Fibroblast of pulmonary artery (primary cell): ENCODE measurements at regions not wholly inside any gene's neighbourhood (a gene's known extent, or its start where the extent isn't known, plus 50 kb on each side); places are given as distances from the start of the nearest gene placed in this dataset.
"Not testable (repeated sequence)": the region's sequence is repeated elsewhere in the genome, so short reads cannot be mapped to it uniquely, and the experiment has no call there.

Experiments
- DNase-seq: peaks from one replicate; pipeline ENCODE4 v3.0.0-alpha.2; 2010; ENCODE audit warnings: low read depth
- H3K4me3 ChIP-seq: replicated peaks from 2 replicates; pipeline ENCODE4 v1.5.1; 2011; ENCODE audit warnings: low read depth, mild to moderate bottlenecking, control low read depth, low read length, moderate library complexity
- TF ChIP-seq, protein P1 (sequence below): IDR thresholded peaks from 2 replicates; pipeline ENCODE4 v1.5.1; 2011; ENCODE audit warnings: mild to moderate bottlenecking, control low read depth, low read length, inconsistent platforms; ENCODE audit errors: missing control alignments

DNA sequence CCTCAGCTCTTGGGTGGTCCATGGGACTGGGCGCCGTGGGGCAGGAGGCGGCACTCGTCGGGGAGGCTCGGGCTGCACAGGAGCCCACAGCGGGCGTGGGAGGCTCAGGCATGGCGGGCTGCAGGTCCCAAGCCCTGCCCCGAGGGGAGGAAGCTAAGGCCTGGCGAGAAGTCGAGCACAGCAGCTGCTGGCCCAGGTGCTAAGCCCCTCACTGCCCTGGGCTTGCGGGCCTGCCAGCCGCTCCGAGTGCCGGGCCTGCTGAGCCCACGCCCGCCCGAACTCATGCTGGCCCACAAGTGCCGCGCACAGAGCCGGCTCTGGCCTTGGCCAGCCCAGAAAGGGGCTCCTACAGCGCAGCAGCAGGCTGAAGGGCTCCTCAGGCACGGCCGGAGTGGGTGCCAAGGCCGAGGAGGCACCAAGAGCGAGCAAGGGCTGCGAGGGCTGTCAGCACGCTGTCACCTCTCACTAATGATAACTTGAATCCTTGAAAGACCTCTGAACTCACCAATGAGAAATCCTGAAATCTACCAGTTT lies 1506.8 kb upstream of the WWC1 start:
- DNase-seq, result no peak
- H3K4me3 ChIP-seq, result no peak overlapping the region
- TF ChIP-seq, protein P1, sequence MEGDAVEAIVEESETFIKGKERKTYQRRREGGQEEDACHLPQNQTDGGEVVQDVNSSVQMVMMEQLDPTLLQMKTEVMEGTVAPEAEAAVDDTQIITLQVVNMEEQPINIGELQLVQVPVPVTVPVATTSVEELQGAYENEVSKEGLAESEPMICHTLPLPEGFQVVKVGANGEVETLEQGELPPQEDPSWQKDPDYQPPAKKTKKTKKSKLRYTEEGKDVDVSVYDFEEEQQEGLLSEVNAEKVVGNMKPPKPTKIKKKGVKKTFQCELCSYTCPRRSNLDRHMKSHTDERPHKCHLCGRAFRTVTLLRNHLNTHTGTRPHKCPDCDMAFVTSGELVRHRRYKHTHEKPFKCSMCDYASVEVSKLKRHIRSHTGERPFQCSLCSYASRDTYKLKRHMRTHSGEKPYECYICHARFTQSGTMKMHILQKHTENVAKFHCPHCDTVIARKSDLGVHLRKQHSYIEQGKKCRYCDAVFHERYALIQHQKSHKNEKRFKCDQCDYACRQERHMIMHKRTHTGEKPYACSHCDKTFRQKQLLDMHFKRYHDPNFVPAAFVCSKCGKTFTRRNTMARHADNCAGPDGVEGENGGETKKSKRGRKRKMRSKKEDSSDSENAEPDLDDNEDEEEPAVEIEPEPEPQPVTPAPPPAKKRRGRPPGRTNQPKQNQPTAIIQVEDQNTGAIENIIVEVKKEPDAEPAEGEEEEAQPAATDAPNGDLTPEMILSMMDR, result no peak

DNA sequence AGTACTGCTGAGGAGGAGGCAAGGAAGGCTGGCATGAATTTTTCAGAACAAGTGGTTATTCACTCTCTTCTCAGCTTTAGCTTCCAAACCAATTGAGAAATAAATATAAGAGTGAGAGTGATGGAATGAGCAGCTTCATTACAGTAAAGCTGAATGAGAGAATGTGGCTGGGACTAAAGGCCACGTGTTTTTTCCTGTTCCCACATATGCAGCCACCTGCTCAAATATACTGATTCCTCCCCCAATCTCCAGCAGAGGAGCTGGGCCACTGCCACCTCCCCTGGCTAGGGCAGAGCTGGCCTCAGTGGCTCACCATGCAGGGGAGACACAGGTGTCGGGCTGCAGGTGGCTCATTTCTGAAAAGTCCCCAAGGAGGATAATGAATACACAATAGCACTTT lies 1505.3 kb upstream of the WWC1 start:
- H3K4me3 ChIP-seq, result no peak overlapping the region
- TF ChIP-seq, protein P1, result no peak
- DNase-seq, result no peak

DNA sequence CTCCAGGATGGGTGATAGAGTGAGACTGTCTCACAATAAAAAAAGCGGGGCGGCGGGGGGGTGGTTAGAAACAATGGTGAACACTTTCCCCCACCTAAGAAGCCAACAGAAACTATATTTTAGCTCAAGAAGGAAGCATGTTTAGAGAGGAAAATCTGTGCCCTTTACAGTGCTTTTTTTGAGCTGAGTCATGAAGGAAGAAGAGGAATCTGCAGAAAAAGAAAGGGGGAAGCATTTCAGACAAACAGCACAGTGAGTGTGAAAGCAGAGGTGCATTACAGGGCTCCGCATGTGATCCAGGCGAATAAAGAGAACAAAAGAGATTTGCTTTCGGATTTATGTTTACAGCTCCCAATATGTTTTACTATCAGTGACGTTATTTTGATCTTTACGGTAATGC lies 1504.6 kb upstream of the WWC1 start:
- no peak overlapping the region for H3K4me3 ChIP-seq

DNA sequence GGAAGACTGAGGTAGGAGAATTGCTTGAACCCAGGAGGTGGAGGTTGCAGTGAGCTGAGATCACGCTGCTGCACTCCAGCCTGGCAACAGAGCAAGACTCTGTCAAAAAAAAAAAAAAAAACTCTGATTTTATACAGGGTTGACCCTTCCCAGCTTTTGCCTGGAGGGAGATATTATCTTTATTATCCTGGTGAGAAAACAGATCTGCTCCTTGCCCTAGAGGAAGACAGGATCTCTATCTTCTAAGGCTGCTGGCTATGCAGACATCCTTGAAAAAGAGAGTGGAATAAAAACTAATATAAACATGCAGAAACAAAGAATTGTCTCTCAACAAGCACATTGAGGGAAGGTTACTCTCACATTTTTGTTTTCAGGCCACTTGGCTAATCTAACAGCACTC lies 1503.4 kb upstream of the WWC1 start:
- no peak overlapping the region for H3K4me3 ChIP-seq
- TF ChIP-seq, protein P1, result no peak
- DNase-seq, result no peak

More for the DNA sequence above, 1504.6 kb upstream of the WWC1 start:
- DNase-seq, result no peak
- TF ChIP-seq, protein P1, result no peak

DNA sequence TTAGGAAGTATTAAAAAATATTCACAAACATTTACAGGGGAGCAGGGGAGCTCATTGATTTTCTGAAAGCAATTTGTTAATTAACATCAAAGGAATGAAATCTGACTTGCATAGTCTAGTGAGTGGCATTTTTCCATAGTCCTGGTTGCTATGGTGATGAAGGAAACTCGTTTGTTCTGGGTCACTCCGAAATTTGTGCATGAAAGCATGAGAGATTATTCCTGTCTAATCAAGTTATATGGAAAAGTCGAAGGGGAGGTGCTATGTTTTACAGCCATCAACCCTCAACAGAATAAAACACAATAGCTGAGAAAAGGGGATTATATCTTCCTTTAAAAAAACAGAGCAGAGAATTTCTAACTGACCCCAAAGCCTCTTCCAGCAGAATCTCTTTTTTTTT lies 1495.7 kb upstream of the WWC1 start:
- TF ChIP-seq, protein P1, result no peak

DNA sequence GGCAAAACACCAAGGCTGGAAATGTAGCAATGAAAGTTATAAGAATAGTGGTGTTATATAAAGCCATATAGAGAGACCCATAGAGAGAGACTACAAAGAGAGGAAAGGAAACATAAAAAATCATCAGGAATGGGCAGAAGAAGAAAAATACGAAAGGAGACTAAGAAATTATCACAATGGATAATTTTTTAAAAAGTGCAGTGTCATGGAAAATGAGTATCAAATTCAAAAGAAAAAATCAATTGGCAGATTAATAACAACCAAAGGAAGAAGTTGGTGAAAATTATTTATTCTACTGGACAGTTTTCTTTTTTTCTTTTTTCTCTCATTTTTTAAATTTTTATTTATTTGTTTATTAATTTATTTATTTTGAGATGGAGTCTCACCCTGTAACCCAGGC lies 1488.4 kb upstream of the WWC1 start:
- DNase-seq, result no peak
- TF ChIP-seq, protein P1, result no peak
- no peak overlapping the region for H3K4me3 ChIP-seq

More for the DNA sequence above, 1495.7 kb upstream of the WWC1 start:
- no peak overlapping the region for H3K4me3 ChIP-seq
- no peak for DNase-seq

DNA sequence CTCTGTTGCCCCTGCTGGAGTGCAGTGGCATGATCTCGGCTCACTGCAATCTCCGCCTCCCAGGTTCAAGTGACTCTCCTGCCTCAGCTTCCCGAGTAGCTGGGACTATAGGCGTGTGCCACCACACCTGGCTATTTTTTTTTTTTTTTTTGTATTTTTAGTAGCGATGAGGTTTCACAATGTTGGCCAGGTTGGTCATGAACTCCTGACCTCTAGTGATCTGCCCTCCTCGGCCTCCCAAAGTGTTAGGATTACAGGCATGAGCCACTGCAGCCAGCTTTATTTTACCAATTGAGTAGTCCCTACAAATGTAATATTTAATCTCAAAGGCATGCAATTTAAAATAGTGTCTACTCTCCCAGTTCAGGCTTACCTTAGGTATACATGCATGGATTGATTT lies 1487.2 kb upstream of the WWC1 start:
- not testable (repeated sequence) for DNase-seq, H3K4me3 ChIP-seq

DNA sequence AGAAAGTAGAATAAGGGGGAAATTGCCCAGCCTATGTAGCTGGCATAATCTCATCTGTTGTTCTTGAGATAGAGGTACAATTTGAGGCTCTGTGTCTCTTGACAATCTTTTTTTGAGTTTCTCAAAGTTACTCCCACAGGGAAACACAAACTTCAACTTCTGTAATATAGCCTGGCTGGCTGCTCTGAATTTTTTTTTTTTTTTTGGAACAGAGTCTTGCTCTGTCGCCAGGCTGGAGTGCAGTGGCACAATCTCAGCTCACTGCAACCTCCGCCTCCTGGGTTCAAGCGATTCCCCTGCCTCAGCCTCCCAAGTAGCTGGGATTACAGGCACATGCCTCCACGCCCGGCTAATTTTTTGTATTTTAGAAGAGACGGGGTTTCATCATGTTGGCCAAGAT lies 1486.8 kb upstream of the WWC1 start:
- DNase-seq, H3K4me3 ChIP-seq: not testable (repeated sequence)

DNA sequence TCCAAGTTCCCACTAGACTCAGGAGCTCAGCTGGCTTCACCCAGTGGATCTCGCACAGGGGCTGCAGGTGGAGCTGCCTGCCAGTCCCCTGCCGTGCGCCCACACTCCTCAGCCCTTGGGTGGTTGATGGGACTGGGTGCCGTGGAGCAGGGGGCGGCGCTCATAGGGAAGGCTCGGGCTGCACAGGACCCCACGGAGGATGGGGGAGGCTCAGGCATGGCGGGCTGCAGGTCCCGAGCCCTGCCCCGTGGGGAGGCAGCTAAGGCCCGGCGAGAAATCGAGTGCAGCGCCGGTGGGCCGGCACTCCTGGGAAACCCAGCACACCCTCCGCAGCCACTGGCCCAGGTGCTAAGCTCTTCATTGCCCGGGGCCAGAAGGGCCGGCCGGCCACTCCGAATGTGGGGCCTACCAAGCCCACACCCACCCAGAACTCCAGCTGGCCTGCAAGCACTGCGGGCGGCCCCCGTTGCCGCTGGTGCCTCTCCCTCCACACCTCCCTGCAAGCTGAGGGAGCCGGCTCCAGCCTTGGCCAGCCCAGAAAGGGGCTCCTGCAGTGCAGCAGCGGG lies 1481.3 kb upstream of the WWC1 start:
- H3K4me3 ChIP-seq, DNase-seq: not testable (repeated sequence)
